Ovary (tissue), 3 donors: ENCODE measurements at regions not wholly inside any gene's neighbourhood (a gene's known extent, or its start where the extent isn't known, plus 50 kb on each side); places are given as distances from the start of the nearest gene placed in this dataset.

Source experiments
- EP300 ChIP-seq: sonication (generic); formaldehyde crosslinking; IDR thresholded peaks from one replicate; pipeline ENCODE4 v1.6.1; 2017; ENCODE audit warnings: antibody characterized with exemption
- TF ChIP-seq, protein P1 (sequence below), 3 donors: fragments of 450-650 bp in 2 of 3; fragments of 200-600 bp in 1 of 3; IDR thresholded peaks; one replicate each; pipeline versions ENCODE4 v1.5.1 to v1.8.0; 2016 to 2022; ENCODE audit warnings: antibody characterized with exemption in 3 of 3, mild to moderate bottlenecking in 1 of 3
- donor health status: DM: no; HTN: no; CAD: no.

DNA sequence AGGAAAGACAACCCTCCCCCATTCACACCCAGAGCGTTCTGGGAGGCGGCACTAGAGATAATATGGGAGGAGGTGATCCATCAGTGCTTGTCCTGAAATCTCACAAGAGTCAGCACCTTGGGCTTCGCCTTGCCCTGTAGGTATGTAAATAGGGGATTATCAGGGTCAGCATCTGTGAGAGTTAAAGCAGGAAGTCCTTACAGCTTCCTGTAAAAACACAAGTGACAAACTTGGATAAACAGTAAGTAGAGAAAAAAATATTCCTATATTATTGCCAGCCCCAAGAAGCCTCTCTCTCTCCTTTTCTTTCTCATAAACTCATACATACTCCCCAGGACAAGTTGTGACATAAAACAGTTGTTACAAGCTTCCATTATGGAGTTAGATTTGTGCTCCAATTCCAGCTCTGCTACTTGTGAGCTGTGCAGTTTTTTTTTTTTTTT, 187.7 kb downstream of the MAF start:
- TF ChIP-seq, protein P1, sequence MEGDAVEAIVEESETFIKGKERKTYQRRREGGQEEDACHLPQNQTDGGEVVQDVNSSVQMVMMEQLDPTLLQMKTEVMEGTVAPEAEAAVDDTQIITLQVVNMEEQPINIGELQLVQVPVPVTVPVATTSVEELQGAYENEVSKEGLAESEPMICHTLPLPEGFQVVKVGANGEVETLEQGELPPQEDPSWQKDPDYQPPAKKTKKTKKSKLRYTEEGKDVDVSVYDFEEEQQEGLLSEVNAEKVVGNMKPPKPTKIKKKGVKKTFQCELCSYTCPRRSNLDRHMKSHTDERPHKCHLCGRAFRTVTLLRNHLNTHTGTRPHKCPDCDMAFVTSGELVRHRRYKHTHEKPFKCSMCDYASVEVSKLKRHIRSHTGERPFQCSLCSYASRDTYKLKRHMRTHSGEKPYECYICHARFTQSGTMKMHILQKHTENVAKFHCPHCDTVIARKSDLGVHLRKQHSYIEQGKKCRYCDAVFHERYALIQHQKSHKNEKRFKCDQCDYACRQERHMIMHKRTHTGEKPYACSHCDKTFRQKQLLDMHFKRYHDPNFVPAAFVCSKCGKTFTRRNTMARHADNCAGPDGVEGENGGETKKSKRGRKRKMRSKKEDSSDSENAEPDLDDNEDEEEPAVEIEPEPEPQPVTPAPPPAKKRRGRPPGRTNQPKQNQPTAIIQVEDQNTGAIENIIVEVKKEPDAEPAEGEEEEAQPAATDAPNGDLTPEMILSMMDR (IDR thresholded peaks at IDR 0.05), result no peak
- no peak for TF ChIP-seq EP300
